Activated CD4-positive, alpha-beta T cell treated with anti-CD3 and anti-CD28 coated beads for 4 hours (primary cell): ENCODE measurements at regions not wholly inside any gene's neighbourhood (a gene's known extent, or its start where the extent isn't known, plus 50 kb on each side); places are given as distances from the start of the nearest gene placed in this dataset.

Experiments
- DNase-seq, 2 donors: peaks; one replicate each; pipeline ENCODE4 v3.0.0-alpha.2; 2020

DNA sequence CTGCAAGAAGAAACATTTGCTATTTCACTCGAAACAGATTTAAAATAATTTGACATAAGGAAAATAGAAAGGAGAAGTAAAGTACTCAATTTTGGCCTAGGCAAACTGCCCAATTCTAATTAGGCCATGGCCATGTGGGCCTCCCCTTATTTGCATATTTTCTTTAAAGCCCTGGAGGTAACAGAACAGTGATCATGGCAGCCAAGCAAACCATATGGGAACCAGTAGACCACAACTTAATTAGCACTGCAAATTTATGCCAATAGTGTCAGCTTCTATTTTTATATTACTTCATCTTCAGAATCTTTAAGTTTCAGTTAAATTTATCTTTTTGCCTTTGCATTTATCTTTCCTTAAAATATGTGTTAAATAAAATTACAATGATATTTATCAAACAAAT is 63.3 kb upstream of the THSD7A start:
- no peak for DNase-seq

DNA sequence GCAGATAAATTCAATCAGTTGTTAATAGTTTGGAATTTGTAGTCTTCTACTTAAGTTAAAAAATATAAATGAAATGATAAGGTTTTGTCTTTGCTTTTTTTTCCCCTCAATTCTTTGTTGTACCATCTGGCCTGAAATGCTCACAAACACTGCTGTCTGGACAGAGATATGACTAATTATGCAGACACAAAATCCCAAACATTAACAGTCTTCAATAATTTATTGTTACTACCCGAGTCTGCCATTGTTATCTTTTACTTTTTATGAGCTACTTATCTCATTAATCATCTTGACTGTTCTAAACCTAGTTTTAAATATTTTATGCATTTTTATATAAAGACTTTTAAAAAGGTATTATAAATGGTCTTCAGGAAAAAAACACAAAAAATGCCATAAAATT is 64.7 kb upstream of the THSD7A start:
- DNase-seq = no peak

DNA sequence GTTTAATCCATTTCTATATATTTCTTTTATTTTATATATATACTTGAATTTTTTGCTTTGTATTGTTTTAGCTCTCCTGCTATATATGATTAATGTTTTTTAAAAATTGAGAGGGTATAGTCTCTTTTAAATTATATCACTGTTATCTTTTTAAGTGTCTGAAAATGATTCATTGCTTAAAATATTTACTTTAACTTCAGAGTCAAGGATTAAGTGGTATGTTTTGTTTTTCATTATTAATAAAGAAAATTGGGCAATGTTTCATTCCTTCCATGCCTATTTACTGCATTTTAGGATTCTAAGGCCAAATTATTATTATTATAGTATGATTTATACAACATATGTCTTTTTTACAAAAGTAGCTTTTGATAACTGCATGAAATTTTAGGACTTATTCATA is 67.2 kb upstream of the THSD7A start:
- no peak for DNase-seq

DNA sequence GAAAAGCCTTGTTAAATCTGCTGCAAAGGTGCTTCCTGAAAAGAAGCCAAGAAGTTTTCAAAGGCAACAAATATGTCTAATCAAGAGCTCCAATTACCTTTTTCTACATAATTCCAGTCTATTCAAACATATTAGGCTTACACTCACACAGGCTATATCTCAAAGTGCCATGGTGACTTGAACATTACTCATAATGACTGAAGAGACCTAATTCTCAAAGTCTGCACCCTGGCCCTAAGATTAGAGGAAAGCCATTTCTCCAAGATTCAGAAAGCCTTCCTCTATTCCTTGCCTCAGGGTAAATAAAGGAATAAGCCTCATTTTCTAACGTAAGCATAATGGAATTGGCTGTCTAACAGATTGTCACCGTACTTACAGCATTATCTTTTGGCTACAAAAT is 78.3 kb upstream of the THSD7A start:
- no peak for DNase-seq

DNA sequence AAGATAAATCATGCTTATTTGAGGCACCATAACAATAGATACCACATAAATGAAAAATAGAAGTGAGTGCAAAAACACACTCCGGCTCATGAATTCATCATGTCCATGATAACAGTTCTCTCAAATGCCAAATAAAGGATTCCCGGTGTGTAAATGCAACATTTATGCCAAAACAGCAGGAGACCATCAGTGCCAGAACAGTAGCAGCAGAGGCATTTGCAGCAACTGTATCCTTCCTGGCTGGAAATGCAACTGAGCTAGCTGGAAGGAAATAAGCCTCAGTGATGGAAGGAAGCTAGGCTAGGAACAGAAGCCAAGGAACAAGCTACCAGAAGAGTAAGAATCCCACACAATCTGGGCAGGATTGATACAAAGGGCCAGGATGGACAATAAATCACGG is 79.9 kb upstream of the THSD7A start:
- no peak for DNase-seq

DNA sequence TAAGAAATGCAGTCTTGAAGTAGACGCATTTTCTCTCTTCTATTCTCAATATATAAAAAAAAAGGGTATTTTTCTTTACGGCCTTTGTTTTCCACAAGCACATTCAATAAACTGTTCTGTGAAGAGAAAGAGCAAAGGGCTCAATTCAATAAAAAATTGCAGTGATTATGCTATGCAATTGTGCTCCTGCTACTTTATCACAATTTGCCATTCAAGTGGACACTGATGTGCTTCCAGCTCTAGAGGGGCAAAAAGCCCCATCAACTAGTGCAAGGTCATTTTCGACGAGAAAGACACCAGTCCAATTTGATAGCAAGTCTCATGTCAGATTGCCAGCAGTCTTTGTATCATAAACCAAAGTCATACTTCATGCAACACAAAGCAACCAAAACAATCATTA is 82.6 kb upstream of the THSD7A start:
- no peak for DNase-seq

DNA sequence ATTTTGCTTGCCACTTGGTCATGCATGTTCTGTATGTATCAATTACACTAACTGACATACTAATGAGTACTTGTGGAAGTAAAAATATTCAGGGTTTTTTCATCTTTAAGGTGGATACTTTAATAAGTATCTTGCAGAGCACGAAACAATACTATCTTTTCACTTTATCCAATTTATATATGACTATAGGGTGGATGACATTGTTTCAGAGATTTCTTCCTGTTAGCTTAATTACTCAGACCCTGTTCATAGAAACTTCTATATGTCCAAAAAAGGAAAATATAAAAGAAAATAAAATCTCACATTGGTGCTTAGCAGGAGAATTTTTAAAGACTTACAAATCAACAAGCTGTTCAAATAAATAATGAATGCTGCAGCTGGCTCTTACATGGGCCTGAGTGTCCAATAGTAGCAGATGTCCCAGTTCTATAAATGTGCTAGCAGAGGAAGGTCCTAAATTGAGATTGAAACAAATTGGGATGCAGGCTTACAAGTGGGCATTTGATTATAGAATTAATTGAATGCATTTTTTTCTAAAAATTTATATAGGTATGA is 91.5 kb upstream of the THSD7A start:
- no peak for DNase-seq

DNA sequence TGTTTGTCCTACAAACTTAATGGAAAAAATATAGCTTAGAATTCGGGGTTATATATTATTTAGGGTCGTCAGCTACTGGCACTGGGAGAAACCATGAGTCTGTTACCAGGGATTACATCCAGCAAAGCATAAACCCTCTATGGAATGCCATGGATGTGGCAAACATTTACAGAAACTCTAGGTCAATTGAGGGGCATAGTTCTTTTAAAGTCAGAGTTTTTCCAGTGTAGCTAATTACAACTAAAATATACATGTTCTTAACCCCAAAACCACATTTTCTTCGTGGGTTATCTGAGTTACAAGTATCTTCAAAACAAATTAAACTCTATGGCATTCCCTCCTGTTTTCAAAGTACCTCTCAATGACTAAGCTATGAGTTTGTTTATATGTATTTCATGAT is 99.3 kb upstream of the THSD7A start:
- no peak for DNase-seq

DNA sequence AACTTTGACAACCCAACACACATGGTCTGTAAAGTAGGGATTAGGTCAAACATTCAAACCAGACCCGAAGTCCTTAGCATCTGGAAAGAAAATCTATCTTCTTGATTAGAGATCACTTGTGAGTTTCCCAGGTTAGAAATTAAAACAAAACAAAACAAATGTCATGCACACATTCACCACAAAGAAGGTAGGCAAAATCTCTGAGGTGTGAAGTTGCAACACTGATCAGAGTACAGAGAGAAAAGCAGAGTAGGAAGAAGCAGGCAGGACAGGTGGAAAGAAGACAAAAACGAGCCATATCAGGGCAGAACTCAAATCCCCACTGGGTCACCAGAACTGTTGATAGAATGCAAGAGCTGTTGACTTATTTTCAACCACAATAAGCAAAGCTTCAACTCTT is 102.8 kb upstream of the THSD7A start:
- no peak for DNase-seq

DNA sequence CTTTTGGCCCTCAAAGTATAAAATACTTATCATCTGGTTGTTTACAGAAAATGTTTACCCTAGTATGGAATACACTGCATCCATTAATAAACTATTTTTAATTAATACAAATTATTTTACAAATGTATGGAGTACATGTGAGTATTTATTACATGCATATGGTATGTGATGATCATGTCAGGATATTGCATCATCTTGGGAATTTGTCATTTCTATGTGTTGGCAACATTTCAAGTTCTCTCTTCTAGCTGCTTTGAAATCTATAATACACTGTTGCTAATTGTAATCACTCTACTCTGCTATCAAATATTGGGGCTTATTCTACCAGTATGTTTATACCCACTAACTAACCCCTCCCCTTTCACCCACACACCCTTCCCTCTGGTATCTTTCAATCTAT is 103.9 kb upstream of the THSD7A start:
- no peak for DNase-seq

DNA sequence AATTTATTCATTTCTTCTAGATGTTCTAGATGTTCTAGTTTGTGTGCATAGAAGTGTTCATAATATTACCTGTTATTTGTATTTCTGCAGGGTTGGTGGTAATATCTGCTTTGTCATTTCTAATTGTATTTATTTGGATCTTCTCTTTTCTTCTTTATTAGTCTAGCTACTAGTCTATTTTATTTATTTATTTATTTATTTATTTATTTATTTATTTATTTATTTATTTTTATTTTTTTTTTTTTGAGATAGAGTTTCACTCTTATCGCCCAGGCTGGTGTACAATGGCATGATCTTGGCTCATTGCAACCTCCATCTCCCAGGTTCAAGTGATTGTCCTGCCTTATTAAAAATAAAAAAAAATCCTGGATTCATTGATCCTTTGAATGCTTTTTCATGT is 114.8 kb upstream of the THSD7A start:
- no peak for DNase-seq

DNA sequence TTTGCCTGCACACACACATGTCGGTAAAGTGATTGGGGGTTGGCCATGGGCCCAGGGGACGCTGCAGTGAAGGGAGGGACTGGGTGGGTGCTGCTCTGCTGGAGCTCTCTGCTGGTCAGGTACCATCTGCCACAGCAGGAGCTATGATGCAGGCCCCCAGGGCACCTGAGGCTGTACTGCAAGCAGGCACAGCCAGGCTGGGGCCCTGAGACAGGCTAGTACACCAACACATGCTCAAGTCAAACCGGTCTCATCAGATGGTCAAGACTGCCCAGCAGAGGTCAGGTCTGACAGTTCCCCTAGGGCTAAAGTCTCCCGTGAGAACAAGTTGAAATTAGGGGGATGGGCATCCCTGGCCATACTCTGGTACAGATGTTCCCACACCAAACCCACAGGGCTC is 118.3 kb upstream of the THSD7A start:
- DNase-seq = no peak

DNA sequence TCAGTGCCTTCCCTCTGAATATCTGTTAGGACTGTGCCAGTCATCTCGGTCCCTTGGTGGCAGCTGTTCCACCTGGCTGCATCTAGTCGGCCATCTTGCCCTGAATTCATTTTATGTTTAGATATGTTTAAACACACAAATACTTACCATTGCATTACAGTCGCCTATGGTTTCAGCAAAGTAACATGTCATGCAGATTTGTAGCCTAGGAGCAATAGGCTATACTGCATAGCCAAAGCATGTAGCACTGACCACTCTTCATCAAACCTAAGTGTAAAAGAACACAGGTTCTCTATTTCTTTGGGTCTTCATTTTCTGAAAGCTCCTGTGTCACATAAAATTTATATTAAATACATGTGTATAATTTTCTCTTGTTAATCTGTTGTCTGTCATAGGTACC is 118.9 kb upstream of the THSD7A start:
- DNase-seq = no peak

DNA sequence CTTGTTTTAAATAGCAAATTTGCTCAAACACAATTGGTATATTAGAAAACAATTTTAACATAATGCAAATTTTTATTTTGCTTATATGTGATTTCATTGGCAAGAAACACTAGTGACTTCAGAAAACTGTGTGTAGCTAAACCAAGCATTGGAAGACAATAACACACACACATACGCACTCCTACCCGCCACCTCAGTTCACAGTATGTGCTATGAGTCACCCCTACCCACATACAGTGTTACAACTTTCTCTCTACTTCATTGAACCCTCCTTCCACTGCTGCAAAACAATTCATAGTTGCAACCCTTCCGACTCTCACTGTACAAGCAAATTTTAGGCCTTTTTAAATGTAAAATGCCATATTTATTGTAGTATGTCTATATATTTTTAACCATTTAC is 119.9 kb upstream of the THSD7A start:
- no peak for DNase-seq

DNA sequence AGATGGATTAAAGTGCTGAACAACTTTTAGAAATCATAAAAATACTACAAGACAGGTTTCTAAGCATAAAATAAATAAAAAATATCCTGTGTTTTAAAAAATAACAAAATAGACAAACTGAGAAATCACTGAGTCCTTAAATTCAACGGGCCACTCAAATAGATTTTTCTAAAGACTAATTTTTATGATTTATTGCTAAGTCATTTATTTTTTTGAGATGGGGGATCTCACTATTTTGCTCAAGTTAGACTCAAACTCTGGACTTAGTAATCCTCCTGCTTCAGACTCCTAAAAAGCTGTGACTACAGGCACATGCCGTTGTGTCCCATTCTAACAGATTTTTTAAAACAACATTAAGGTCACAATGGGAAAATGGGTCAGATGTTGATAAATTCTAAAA is 121.0 kb upstream of the THSD7A start:
- DNase-seq = no peak

DNA sequence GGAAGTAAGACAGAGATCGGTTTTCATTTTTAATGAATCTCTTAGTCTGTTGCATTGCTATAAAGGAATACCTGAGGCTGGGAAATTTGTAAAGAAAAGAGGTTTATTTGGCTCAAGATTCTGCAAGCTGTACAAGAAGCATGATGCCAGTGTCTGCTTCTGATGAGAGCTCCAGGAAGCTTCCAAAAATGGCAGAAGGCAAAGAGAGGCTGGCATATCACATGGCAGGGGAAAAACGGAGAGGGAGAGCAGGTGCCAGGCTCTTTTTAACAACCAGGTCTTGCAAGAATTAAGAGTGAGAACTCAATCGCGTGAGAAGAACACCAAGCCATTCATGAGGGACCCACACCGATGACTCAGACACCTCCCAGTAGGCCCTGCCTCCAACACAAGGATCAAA is 125.0 kb upstream of the THSD7A start:
- DNase-seq = no peak

DNA sequence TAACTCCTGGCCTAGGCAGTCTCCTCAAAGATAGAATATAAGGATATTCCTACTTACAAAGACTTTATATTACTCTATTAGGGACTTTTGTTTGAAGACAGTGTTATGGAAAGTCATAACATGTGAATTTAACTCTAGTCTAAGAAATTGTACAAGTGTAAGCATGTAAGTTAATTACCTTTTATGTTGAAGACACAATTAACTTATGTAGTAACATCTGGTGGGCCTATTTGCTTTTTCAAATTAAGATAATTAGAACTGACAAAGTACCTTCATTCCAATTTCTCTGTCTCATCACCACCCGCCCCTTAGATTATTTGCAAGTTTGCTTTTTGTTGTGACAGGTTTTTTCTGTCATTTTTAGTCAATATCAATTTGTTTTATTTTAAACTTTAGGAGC is 126.0 kb upstream of the THSD7A start:
- DNase-seq = no peak

DNA sequence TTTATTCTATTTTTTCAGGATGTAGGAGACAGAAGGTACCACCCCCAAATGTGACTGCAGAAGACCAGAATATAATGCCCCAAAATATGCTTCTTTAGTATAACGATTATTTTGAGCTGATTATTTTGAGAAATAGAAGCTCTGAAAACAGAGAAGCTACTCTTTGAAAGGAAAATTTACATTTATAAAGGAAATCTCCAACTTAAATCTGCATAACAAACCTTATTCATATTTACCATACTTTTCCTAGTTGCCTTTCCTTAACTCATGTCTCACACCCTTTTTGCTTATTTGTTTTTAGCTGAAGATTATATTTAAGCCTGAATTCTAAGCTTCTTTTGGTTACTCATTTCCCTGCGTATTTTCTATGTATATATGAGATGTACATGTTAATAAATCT is 127.1 kb upstream of the THSD7A start:
- DNase-seq = no peak

DNA sequence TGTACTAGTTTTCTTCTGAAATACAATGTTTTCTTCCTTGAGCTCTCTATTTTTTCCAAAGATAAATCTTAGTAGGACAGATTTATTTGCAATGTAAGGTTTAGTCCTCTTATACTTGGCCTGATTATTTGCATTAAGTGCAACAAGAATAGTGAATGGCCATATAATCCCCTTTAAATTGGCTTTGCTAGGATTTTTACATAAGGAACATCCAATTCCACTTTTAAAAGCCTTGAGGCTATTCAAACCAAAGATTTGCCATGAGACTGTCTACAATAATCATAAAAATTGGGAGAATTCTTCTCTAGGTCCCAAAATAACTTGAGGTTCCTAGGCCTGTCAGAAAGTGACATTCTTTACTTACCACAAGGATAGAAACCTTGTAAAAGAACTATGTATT is 128.6 kb upstream of the THSD7A start:
- no peak for DNase-seq

DNA sequence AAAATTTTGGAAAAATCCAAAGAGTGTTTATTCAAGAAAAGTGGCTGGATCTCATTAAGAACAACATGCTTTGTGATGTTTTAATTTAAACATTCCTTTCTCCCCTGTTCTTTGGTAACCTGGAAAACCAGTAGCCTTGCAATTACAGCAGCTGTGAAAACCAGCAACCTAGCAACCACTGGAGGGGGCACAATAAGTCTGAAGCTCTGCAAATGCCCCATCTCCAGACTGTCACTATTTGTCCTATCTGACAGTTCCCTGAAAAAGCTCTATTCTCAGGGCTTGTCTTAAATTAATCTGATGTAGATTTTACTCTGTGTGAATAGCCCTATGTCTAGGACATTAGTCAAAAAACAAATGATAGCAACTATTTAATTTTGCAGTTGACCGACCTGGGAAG is 137.6 kb upstream of the THSD7A start:
- DNase-seq = no peak

DNA sequence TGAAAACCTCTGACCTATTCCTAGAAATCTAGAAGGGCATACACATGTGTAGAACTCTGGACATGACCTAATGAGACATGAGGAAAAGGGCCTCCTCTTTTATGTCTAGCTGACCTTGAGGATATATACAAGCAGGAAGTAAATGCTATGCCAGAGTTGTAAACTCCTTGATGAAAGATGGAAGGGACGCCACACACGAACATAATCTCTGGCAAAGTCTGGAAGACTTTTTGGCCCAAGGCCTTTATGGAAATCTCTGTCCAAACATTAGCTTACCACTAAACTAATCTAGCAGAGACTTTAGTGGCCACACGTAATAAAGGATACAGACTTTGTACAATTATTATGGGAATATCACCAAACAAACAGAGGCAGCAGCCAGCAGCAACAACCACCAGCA is 138.1 kb upstream of the THSD7A start:
- DNase-seq = no peak

DNA sequence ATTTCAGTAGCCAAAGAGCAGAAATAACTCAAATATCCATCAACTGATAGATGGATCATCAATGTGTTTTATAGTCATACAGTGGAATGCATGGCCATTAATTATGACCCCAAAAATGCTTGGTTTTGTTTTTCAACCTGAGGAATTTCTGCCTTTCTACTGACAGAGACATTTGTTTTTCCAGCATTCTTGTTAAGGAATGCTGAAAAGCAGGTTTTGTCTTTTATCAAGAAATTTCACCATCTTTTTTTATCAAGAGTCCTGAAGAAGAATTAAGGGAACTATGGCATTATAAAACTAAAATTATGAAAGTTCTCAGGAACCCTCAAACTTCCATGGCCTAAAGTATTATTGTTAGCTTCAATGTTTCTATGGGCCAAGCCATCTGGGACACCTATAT is 153.4 kb upstream of the THSD7A start:
- DNase-seq = no peak

DNA sequence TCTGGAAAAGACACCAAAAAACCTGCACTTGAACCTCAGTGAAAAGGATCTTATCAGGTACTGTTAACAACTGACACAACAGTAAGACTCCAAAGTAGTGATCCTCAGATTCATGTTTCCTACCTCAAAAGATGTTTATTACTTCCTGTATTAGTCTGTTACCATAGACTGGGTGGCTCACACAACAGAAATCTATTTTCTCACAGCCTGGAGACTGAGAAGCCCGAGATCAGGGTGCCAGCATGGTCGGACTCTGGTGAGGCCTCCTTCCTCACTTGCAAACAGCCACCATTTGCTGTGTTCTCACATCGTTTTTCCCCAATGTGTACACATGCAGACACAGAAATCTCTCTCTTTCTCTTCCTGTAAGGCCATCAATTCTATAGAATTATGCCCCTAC is 154.0 kb upstream of the THSD7A start:
- DNase-seq = no peak

DNA sequence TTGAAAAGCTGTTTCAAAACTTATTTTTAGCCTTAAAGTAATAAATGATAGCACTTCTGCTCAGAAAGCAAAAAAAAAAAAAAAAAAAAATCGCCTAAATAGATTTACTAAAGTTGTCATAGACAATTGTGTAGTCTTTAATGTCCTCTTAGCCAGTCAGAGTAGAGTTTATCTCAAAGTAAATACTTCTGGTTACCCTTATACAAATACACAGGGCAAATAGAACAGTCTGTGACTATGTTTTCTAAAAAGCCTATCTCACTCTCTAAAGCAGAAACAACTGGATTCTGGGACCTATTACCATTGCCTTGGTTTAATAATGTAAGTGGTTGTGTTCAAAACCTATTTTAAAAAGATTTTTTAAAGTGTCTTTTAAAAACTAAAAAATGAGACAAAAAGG is 156.2 kb upstream of the THSD7A start:
- no peak for DNase-seq

DNA sequence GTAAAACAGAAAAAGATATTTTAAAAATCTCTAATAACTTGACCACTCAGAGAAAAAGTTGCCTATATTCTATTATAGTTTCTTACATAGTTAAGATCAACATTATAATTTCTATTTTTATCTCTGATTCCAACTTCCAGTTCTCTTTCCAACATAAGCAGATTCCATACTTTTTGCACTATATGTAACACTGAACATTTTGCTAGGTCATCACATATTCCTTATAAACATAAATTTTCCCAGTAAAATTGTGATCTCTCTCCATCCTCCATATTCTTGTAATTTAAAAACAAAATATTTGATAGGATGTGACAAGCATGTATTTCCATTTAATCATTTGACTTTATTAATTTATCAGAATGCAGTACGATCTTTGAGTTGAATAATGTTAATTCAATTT is 170.4 kb upstream of the THSD7A start:
- no peak for DNase-seq

DNA sequence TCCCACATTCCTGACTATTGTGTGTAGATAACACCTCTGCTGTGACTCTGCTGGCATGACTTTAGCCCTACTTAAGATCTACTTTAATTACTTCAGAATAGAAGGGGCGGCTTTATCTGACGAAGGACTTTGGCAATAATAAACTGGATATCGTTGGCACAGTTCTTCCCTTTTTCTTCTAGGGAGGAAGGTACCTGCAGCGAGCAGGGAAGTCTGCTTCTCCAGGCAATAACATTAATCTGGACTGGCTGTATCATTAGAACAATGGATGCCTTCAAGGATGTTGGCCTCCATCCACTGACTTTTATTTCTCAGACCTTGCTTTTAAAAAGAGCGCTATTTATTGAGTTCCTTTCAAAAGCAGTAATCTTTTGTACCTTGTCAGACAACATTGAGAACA is 172.6 kb upstream of the THSD7A start:
- DNase-seq = no peak
